HG02973 (cell line): ENCODE measurements at regions not wholly inside any gene's neighbourhood (a gene's known extent, or its start where the extent isn't known, plus 50 kb on each side); places are given as distances from the start of the nearest gene placed in this dataset.
"Not testable (repeated sequence)": the region's sequence is repeated elsewhere in the genome, so short reads cannot be mapped to it uniquely, and the experiment has no call there.

Experiments
- ATAC-seq: cut with Tn5 transposase; IDR thresholded peaks from one replicate; pipeline ENCODE4 v1.9.1; 2021; ENCODE audit warnings: moderate library complexity; ENCODE audit not compliant: unreplicated experiment

DNA sequence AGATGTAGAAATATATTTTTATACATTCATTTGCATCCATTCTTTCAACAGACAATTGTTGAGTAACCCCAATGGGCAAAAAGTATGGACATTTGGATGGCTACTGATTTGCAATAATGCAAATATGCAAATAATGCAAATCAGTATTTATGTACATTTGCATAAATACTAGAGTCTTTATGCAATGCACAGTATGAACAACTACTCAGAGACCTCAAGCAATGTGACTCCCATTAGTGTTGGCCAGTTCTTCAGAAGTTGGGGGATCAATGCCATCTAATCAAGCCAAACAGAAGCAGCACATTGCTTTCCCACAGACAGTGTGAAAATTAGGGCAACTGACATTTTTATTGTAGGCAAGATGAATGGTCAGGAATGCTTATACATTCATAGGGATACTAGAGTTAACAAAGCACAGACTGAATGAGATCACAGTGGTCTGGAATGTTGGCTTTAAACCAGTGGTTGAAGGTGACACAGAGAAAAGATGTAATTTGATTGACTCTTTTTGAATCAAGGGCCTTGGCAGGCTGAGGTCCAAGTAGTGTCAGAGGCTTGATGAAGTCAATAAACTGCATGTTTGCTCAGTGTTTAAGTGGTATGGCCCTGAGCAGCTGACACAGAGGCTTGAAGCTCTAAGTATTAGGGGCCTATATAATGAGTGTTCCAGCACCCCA is 256.6 kb downstream of the CTH start:
- no peak for ATAC-seq

DNA sequence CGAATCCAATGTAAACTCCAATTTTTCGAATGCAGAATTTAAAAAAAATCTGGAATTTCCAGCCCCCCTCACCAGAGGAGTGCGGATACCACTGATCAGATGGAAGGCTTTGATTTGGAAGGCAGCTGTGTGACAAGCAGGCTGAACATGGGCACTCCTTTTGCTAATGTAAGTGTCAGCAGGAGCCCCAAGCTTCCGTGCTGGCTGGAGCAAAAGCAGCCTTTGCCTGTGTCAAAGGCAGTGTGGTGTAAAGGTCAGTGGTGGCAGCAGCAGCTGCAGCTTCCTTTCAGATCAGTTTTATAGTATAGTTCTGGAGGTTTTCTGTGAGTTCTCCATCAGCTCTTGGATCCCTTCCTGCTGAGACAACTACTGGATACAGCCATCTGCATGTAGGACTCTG is 259.9 kb downstream of the CTH start:
- ATAC-seq: no peak

GRCh38 chr1:70672442-70672888 is 261.4 kb downstream of the CTH start:
- ATAC-seq: no peak

- no peak for ATAC-seq
Measured at GRCh38 chr1:70674941-70675685, 264.0 kb downstream of the CTH start.

DNA sequence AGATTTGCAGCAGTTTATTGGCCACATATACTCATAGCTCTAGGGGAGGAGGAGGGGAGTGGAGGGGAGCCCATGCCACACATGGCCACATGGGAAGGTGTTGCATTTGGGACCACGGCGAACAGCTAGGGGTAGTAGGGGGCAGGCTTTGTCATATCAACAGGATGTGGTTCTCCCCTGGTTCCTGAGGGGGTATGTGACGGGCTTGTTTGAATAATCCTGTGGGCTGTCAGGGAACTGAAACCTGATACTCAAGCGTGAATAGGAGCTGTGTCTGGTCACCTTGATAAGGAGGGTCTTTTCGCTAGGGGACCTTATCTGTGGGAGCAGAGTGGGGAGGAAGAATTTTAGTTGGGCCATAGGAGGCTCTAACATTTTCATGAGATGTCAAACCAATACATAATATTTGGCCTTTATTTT is 264.7 kb downstream of the CTH start:
- ATAC-seq: peak; percentile 68

DNA sequence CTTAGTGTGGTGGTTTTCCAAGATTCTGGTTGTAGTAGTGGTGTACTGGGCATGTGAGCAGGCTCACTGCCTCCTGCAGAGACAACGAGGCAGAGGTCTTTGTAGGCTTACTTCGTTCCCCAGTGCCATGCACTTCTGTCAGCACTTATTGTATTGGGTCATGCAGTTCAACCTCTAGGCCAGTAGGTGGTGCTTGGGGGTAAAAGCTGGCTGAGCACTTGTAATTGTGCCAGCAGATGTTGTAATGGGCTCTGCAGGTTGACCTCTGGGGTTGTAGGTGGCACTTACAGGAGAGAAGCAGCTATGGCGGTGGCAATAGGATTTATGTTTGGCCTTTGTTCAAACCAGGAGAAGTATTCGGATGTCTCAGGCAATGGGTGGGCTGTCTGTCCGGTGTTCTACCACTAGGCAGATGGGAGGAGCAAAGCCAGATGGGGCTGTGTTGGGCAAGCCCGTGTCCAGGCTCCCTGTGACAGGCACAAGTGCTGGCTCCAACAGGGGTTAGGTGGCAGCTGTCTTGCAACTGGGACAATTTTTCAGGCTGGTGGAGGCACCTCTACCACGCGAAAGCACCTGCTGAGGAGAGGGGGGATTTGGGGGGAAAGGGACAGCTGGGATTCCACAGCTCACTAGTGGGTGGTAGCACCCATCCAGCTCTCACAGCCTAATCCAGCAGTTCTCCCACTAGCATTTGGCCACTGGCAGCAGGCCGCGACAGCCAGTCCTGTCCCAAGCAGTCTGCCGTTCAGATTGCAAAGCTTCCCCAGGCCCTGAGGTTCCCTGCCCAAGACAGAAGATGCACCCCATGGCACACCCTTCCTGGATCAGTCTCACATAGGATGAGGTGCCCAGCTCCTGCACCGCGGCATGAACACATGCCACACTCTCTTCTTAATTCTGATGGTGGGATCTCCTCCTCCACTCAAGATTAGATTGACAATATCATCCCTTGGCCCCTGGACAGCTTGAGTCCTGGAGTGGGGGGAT is 274.5 kb downstream of the CTH start:
- ATAC-seq: peak; percentile 100

DNA sequence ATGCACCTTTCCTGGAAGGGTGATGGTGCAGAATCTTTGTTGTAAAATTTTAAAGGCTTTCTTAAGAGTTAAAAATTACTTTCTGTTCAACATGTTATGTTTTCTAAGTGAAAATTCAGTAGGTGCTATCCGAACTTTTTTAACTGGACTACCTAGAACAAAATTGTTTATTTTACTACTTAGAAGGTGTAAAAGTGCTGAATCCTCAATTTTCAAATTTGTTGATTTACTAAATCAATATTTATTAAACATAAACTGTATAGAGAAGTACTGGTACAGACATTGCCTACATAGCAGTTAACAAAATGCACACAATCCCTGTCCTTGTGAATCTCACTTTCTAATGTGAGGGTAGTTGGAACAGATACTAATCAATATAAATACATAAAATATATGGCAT is 277.5 kb downstream of the CTH start:
- ATAC-seq: no peak

DNA sequence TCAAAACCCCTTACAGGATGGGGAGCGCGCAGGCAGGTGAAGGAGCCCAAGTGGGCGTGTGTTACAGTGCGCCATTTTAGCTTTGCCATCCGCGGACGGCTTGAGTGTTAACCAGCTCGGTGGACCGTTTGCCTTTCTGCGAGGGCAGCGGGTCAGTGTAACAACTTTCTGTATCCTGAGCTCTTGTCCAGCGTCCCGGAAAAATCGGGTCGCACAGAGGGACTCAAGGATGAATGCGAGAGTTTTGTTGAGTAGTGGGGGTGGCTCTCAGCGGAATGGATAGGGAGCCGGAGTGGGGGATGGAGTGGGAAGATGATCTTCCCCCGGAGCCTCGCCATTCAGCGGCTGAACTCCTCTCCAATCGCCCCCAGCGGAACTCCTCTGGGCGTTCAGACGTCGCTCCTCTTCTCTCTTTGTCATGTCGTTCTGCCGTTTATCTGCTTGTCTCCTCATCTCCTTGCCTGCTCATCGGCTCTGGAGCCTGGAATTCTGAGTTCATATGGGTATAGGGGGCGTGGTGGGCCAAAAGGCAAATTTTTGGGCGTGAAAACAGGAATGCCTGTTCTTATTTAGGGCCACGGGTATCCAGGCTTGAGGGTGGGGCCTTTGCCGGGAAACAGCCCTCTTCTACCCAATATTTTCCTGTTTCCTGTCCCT is 295.4 kb downstream of the CTH start:
- no peak for ATAC-seq

- ATAC-seq: no peak
Measured at GRCh38 chr1:70707214-70707613, 296.1 kb downstream of the CTH start.

GRCh38 chr1:70714149-70714548 is 303.1 kb downstream of the CTH start:
- no peak for ATAC-seq

- no peak for ATAC-seq
Measured at GRCh38 chr1:70717211-70717610, 306.1 kb downstream of the CTH start.

GRCh38 chr1:70717656-70718055 is 306.6 kb downstream of the CTH start:
- ATAC-seq: no peak

DNA sequence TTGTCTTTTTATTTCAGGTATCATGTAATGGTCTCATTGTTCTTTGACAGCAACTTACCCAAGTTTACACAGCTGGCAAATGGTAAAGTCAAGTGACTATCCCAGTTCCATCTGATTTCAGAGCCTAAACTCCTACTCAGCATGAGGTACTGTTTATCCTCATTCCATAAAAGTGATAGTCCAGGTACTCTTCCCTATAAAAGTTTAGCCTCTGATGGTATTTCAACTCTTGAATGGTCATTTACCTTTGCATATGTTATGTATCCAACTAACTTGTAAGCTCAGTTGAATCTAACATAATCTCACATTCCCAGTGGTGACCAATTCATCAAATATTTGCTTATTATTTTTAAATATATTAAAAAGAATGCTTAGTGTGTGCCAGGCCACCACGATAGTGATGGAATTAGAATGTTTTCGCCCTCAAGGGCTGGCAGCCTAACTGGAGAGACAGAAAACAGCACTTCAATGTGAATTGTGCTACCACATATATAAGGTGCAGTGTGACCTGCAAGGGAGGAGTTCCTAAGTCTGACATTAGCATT is 307.1 kb downstream of the CTH start:
- no peak for ATAC-seq

DNA sequence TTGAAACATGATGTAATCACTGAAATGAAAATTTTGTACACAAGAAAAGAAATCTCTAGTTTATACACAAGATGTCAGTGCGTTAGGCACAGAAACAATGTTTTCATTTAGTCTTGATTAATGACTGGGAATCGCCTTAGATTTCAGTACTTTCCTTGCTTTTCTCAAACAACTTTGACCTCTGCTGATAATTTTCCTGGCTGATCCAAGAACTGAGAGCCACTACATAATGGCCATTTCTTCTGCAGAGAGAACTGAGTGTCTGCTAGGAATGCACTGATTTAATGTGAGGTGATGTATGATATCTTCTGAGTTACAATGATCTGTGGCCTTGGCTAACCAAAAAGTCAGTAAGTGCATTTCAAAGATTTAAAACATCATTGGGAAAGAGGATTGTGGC is 308.1 kb downstream of the CTH start:
- no peak for ATAC-seq

GRCh38 chr1:70720109-70720508 is 309.0 kb downstream of the CTH start:
- no peak for ATAC-seq

GRCh38 chr1:70720521-70720920 is 309.5 kb downstream of the CTH start:
- ATAC-seq: no peak

DNA sequence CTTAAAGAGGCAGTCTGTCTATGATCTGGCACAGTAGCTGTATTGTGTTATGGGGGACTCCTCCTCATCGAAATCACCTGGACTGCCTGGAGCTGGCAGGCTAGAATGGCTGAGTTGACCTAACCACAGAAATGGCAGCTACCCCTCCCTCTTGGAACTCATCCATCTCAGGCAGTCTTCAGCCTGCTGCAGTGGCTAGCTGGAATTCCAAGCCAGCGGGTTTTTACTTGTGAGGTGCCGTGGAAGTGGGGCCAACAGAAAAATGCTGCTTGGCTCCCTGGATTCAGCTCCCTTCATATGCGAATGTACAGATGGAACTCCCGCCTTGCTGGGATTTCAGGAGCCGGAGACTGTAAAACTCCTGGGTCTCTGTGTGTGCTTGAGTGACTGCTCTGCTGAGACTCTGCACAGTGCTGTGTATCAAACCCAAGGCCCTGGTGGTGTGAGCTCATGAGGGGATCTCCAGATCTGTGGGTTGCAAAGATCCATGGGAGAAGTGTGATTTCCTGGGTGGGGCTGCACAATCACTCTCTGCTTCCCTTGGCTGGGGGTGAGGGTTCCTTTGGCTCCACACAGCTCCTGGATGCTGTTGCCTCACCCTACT is 316.9 kb downstream of the CTH start:
- ATAC-seq: no peak

DNA sequence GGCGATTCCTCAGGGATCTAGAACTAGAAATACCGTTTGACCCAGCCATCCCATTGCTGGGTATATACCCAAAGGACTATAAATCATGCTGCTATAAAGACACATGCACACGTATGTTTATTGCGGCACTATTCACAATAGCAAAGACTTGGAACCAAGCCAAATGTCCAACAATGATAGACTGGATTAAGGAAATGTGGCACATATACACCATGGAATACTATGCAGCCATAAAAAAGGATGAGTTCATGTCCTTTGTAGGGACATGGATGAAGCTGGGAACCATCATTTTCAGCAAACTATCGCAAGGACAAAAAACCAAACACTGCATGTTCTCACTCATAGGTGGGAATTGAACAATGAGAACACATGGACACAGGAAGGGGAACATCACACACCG is 311.1 kb downstream of the PTGER3 start:
- not testable (repeated sequence) for ATAC-seq

DNA sequence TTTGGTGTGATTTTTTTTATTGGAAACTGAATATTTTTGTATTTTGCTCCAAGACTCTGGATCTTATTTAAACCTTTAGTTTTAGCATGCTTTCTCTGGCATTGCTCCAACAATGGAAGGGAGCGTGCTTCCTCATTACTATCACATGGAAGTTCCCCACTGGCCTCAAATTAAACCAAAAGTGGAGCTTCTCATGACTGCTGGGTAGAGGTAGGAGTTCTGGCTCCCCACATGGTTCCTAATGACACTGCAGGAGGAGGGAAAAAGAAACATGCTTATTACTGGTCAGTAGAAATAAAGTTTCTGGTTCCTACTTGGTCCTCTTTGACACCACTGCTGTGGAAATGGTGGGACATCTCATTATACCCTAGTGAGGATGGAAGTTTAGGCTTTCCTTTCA is 310.5 kb downstream of the PTGER3 start:
- ATAC-seq: no peak

DNA sequence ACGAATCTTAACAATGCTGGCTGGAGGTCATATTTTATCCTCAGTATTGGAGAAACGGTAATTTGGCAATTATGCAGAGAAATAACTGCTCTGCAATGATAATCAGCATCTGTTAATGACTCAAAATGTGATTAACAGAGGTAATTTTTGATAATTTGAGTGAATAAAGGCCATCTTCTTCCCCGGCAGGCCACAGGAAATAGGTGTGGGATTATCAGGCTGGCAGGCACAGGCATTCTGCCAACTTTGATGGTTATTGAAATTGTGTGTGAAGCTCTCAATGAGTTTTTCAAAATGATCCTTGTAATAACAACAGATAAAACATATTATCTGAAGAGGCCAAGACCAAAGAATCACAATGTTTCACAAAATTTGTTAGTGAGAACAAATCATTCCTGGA is 309.0 kb downstream of the PTGER3 start:
- no peak for ATAC-seq
